HEK293 (cell line): ENCODE measurements at regions not wholly inside any gene's neighbourhood (a gene's known extent, or its start where the extent isn't known, plus 50 kb on each side); places are given as distances from the start of the nearest gene placed in this dataset.

Source experiments
- CTCF ChIP-seq: fragments of 450-650 bp; formaldehyde crosslinking; IDR thresholded peaks from 2 replicates; pipeline ENCODE4 v1.5.1; 2016; ENCODE audit warnings: missing biosample characterization, missing genetic modification characterization
- PRDM6 ChIP-seq: fragments of 450-650 bp; formaldehyde crosslinking; IDR thresholded peaks from 2 replicates; pipeline ENCODE4 v1.5.1; 2017; ENCODE audit warnings: missing biosample characterization, missing genetic modification characterization
- ZNF10 ChIP-seq: fragments of 450-650 bp; formaldehyde crosslinking; IDR thresholded peaks from 2 replicates; pipeline ENCODE4 v1.5.1; 2017; ENCODE audit warnings: missing biosample characterization, missing genetic modification characterization

- TF ChIP-seq CTCF (no peak), PRDM6 (tag by site-specific recombination) (no peak), ZNF10 (tag by site-specific recombination) (no peak)
These were observed 80.0 kb upstream of the FUT9 start for GRCh38 chr6:95935736-95936135.
